CD14-positive monocyte (primary cell): ENCODE measurements at regions not wholly inside any gene's neighbourhood (a gene's known extent, or its start where the extent isn't known, plus 50 kb on each side); places are given as distances from the start of the nearest gene placed in this dataset.

Source experiments
- DNase-seq, 3 donors: peaks; one replicate each; pipeline ENCODE4 v3.0.0-alpha.2; 2011 to 2022
- H2AFZ ChIP-seq: 2 replicates; pipeline ENCODE4 v1.6.0; 2012; ENCODE audit warnings: mild to moderate bottlenecking, low read depth, low read length, inconsistent platforms; ENCODE audit not compliant: insufficient read depth, poor library complexity, severe bottlenecking
- H3K27ac ChIP-seq, 2 donors: 1 replicate in 1 of 2; 2 replicates in 1 of 2; pipeline ENCODE4 v1.5.1; 2012 to 2013; ENCODE audit warnings: low read length in 2 of 2, control low read depth in 1 of 2, inconsistent platforms in 1 of 2, low read depth in 1 of 2, mild to moderate bottlenecking in 1 of 2
- H3K27me3 ChIP-seq, 2 donors: one replicate each; pipeline versions ENCODE4 v1.6.0 to v1.6.1; 2011 to 2013; ENCODE audit warnings: low read length in 2 of 2; ENCODE audit not compliant: control insufficient read depth in 2 of 2, insufficient read depth in 2 of 2
- H3K36me3 ChIP-seq, 2 donors: replicated peaks in 1 of 2; 1 replicate in 1 of 2; 2 replicates in 1 of 2; pipeline versions ENCODE4 v1.5.1 to v1.6.1; 2012 to 2013; ENCODE audit warnings: low read length in 2 of 2, control low read depth in 1 of 2, inconsistent platforms in 1 of 2, mild to moderate bottlenecking in 1 of 2; ENCODE audit not compliant: insufficient read depth in 2 of 2, control insufficient read depth in 1 of 2
- H3K4me1 ChIP-seq, 2 donors: 1 replicate in 1 of 2; 2 replicates in 1 of 2; pipeline versions ENCODE4 v1.5.1 to v1.6.1; 2012 to 2013; ENCODE audit warnings: low read length in 2 of 2, control low read depth in 1 of 2, inconsistent platforms in 1 of 2, mild to moderate bottlenecking in 1 of 2, moderate library complexity in 1 of 2; ENCODE audit not compliant: insufficient read depth in 2 of 2, control insufficient read depth in 1 of 2
- H3K4me2 ChIP-seq: replicated peaks from 2 replicates; pipeline ENCODE3; 2012; ENCODE audit warnings: low read length, moderate library complexity, mild to moderate bottlenecking; ENCODE audit not compliant: poor library complexity, severe bottlenecking; ENCODE audit errors: extremely low read depth
- H3K4me3 ChIP-seq, 3 experiments: fragments of 200-600 bp in 1 of 3; sonication (generic) in 1 of 3; replicated peaks in 1 of 3; 1 replicate in 2 of 3; 2 replicates in 1 of 3; pipeline ENCODE4 v1.5.1; 2011 to 2013; ENCODE audit warnings: low read length in 3 of 3, mild to moderate bottlenecking in 3 of 3, control low read depth in 2 of 3, low read depth in 2 of 3, inconsistent platforms in 1 of 3, moderate library complexity in 1 of 3
- H3K79me2 ChIP-seq: 2 replicates; pipeline ENCODE4 v1.6.0; 2012; ENCODE audit warnings: mild to moderate bottlenecking, control low read depth, inconsistent platforms, low read length, moderate library complexity; ENCODE audit not compliant: insufficient read depth
- H3K9ac ChIP-seq: 2 replicates; pipeline ENCODE4 v1.6.0; 2017; ENCODE audit warnings: low read length, mild to moderate bottlenecking; ENCODE audit not compliant: insufficient read depth, poor library complexity, severe bottlenecking
- H3K9me3 ChIP-seq, 2 donors: replicated peaks in 1 of 2; 1 replicate in 1 of 2; 2 replicates in 1 of 2; pipeline versions ENCODE4 v1.5.1 to v1.6.1; 2012 to 2013; ENCODE audit warnings: low read length in 2 of 2, control low read depth in 1 of 2; ENCODE audit not compliant: control insufficient read depth in 1 of 2, insufficient read depth in 1 of 2
- H4K20me1 ChIP-seq: 2 replicates; pipeline ENCODE4 v1.6.0; 2012; ENCODE audit warnings: mild to moderate bottlenecking, low read length, control low read depth, moderate library complexity; ENCODE audit not compliant: insufficient read depth
- H3K27ac Mint-ChIP-seq, 7 donors: one replicate each; pipeline ENCODE4 v1.8.0; 2020; ENCODE audit warnings: mild to moderate bottlenecking in 7 of 7, mixed read lengths in 7 of 7, moderate library complexity in 6 of 7, inconsistent platforms in 2 of 7
- H3K27me3 Mint-ChIP-seq, 3 donors: one replicate each; pipeline ENCODE4 v1.8.0; 2021 to 2022; ENCODE audit warnings: low read depth in 3 of 3, mild to moderate bottlenecking in 3 of 3, mixed read lengths in 3 of 3, moderate library complexity in 3 of 3, inconsistent platforms in 1 of 3
- H3K36me3 Mint-ChIP-seq, 2 donors: one replicate each; pipeline ENCODE4 v1.8.0; 2020; ENCODE audit warnings: mixed read lengths in 2 of 2, inconsistent platforms in 1 of 2, mild to moderate bottlenecking in 1 of 2
- H3K4me1 Mint-ChIP-seq: one replicate; pipeline ENCODE4 v1.8.0; 2020; ENCODE audit warnings: mild to moderate bottlenecking, mixed read lengths
- H3K4me3 Mint-ChIP-seq, 2 donors: one replicate each; pipeline ENCODE4 v1.8.0; 2020; ENCODE audit warnings: mild to moderate bottlenecking in 2 of 2, mixed read lengths in 2 of 2, moderate library complexity in 1 of 2
- H3K9me3 Mint-ChIP-seq, 7 donors: one replicate each; pipeline ENCODE4 v1.8.0; 2020 to 2022; ENCODE audit warnings: mixed read lengths in 7 of 7, mild to moderate bottlenecking in 6 of 7, moderate library complexity in 6 of 7, inconsistent platforms in 2 of 7
- WGBS: methylation state at CpG from one replicate; pipeline ENCODE4 v1.1.5; 2013; ENCODE audit warnings: missing lambda C conversion rate; ENCODE audit not compliant: insufficient coverage; 5-methylcytosine and 5-hydroxymethylcytosine counted together
- intact Hi-C, 2 donors: fragments of 100-400 bp; cut with micrococcal nuclease; formaldehyde crosslinking; loops; one replicate each; pipeline versions ENCODE4 v1.15.0 to v1.15.1; 2023
- TF ChIP-seq, protein P1 (sequence below): fragments of 200-600 bp; IDR thresholded peaks from one replicate; pipeline ENCODE4 v1.8.0; 2022; ENCODE audit warnings: antibody characterized with exemption, mild to moderate bottlenecking

DNA sequence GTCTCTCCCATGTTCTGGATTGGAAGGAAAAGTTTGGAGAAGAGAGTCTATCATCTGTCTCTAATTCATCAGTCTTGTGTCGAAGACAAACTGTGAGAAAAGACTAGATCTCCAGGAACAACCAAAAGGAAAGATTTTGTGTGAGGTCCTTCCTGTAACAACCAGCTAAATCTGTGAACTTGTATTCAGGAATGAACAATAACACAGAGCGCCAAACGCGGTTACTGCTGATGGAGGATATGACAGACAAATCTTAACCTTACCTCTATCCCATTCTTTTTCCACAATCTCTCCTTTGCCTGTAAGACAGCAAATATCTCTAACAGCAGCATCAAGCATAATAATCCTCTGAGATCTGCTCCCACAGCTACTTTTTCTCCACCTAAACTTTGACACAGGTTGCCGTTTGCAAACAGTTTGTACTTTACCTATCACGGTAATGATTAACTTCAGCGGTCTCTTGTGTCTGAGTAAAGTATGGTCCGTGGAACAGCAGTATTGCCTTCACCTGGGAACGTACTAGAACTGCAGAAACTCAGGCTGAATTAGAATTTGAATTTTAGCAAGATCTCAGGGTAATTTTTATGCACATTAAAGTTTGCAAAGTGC, 387.6 kb downstream of the ELAVL2 start:
- Histone ChIP-seq H3K79me2 (no peaks in the 10 kb centered on the region), H3K4me1 (no peaks in the 10 kb centered on the region), H2AFZ (no peak overlapping the region), H3K9ac (no peak overlapping the region), H3K4me3 (no peak overlapping the region), H3K9me3 (peaks cover 8 to 12% of the 10 kb centered on the region in 2 donors), H3K27ac (no peak overlapping the region), H3K36me3 (no peaks in the 10 kb centered on the region), H3K4me2 (no peak overlapping the region), H4K20me1 (no peaks in the 10 kb centered on the region), H3K27me3 (no peaks in the 10 kb centered on the region)
- Mint-ChIP-seq H3K4me3 (no peak overlapping the region), H3K36me3 (no peaks in the 10 kb centered on the region), H3K27me3 (no peaks in the 10 kb centered on the region), H3K4me1 (no peaks in the 10 kb centered on the region), H3K27ac (no peak overlapping the region), H3K9me3 (peaks cover 2 to 24% (median 7%) of the 10 kb centered on the region in 7 donors)
- DNase-seq: no peak
- intact Hi-C loops: no loop called here
- TF ChIP-seq, protein P1, sequence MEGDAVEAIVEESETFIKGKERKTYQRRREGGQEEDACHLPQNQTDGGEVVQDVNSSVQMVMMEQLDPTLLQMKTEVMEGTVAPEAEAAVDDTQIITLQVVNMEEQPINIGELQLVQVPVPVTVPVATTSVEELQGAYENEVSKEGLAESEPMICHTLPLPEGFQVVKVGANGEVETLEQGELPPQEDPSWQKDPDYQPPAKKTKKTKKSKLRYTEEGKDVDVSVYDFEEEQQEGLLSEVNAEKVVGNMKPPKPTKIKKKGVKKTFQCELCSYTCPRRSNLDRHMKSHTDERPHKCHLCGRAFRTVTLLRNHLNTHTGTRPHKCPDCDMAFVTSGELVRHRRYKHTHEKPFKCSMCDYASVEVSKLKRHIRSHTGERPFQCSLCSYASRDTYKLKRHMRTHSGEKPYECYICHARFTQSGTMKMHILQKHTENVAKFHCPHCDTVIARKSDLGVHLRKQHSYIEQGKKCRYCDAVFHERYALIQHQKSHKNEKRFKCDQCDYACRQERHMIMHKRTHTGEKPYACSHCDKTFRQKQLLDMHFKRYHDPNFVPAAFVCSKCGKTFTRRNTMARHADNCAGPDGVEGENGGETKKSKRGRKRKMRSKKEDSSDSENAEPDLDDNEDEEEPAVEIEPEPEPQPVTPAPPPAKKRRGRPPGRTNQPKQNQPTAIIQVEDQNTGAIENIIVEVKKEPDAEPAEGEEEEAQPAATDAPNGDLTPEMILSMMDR: no peak
- WGBS: 80% methylated on average over 3 of the region's 9 CpGs

DNA sequence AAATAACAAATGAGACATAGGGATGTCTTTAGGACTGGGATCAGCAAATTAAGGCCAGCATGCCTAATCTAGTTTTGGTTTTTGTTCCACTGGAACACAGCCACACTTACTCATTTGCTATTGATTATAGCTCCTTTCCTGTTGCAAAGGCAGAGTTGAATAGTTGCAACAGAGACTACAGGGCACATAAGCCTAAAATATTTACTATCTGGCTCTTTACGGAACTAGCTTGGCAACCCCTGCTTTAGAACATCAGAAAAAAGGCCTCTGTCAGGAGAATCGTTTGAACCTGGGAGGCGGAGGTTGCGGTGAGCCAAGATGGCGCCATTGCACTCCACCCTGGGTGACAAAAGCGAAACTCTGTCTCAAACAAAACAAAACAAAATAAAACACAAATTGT, 384.8 kb downstream of the ELAVL2 start:
- Histone ChIP-seq H3K79me2 (no peaks in the 10 kb centered on the region), H3K9me3 (peaks cover 8 to 12% of the 10 kb centered on the region in 2 donors), H4K20me1 (no peaks in the 10 kb centered on the region), H3K4me2 (no peak overlapping the region), H3K27me3 (no peaks in the 10 kb centered on the region), H3K36me3 (no peaks in the 10 kb centered on the region), H3K4me1 (no peaks in the 10 kb centered on the region), H2AFZ (no peak overlapping the region), H3K4me3 (no peak overlapping the region), H3K9ac (no peak overlapping the region), H3K27ac (no peak overlapping the region)
- H3K27ac Mint-ChIP-seq: no peak overlapping the region
- intact Hi-C loops: no loop called here
- no peak for DNase-seq
- TF ChIP-seq, protein P1: no peak
- peaks cover 4 to 23% (median 7%) of the 10 kb centered on the region in 7 donors for H3K9me3 Mint-ChIP-seq
- H3K4me1 Mint-ChIP-seq: no peaks in the 10 kb centered on the region
- H3K36me3 Mint-ChIP-seq: no peaks in the 10 kb centered on the region
- no peak overlapping the region for H3K4me3 Mint-ChIP-seq
- 80% methylated on average over 2 of the region's 6 CpGs for WGBS
- H3K27me3 Mint-ChIP-seq: no peaks in the 10 kb centered on the region
